ENCODE measurements at regions not wholly inside any gene's neighbourhood (a gene's known extent, or its start where the extent isn't known, plus 50 kb on each side); places are given as distances from the start of the nearest gene placed in this dataset.
A peak's percentile ranks its signal among the peaks of the same experiment; 100 is the strongest.
"Not testable (repeated sequence)": the region's sequence is repeated elsewhere in the genome, so short reads cannot be mapped to it uniquely, and the experiment has no call there.

GRCh38 chr16:82280867-82281266, 110.8 kb upstream of the MPHOSPH6 start:
- intact Hi-C loops (cut with DNase I, micrococcal nuclease): no loop called here
- DNase-seq (no peak), ATAC-seq (no peak)

- DNase-seq; intact Hi-C loops (cut with DNase I, micrococcal nuclease); ATAC-seq: not testable (repeated sequence)
Observed at GRCh38 chr16:82275349-82275748, 105.3 kb upstream of the MPHOSPH6 start.

- DNase-seq: no peak
- ATAC-seq: no peak
- intact Hi-C loops (cut with DNase I, micrococcal nuclease): no loop called here
Observed at GRCh38 chr16:82271636-82272035, 101.6 kb upstream of the MPHOSPH6 start.

DNA sequence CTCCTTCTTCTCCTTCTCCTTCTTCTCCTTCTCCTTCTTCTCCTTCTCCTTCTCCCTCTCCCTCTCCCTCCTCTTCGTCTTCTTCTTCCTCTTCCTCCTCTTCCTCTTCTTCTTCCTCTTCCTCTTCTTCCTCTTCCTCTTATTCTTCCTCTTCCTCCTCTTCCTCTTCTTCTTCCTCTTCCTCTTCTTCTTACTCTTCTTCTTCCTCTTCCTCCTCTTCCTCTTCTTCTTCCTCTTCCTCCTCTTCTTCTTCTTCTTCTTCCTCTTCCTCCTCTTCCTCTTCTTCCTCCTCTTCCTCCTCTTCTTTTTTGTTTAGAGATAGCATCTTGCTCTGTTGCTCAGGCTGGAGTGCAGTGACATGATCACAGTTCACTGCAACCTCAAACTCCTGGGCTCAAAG, 97.7 kb upstream of the MPHOSPH6 start:
- not testable (repeated sequence) for DNase-seq, ATAC-seq
- intact Hi-C loops (cut with DNase I, micrococcal nuclease): loop anchor here in 1 of 2 donors (10.0 kb wide), 1 partner anchor 187 kb away; no protein-coding TSS in a partner anchor

- DNase-seq: no peak
- ATAC-seq: no peak
- intact Hi-C loops (cut with DNase I, micrococcal nuclease): loop anchor here in 1 of 2 donors (10.0 kb wide), 1 partner anchor 189 kb away; no protein-coding TSS in a partner anchor
Observed at GRCh38 chr16:82265809-82266208, 95.8 kb upstream of the MPHOSPH6 start.

DNA sequence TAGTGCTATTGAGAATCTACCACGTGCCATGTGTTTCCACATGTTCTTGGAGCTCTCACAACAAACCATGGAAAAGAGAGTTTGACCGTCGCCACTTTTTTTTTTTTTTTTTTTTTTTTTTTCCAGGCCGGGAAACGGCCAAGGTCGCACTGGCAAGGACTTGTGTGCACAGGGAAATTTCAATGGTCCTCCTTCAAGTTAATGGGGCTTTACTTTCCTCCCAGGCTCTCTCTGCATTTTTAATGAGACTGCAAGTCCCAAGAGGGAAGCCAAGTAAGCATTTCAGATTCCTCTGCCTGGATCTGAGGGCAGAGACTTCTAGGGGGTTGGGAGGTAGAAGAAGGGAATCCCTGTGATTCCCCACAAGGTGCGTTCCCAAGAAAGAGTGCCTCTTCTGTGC, 94.7 kb upstream of the MPHOSPH6 start:
- intact Hi-C loops (cut with DNase I, micrococcal nuclease): loop anchor here in 1 of 2 donors (10.0 kb wide), 1 partner anchor 190 kb away; no protein-coding TSS in a partner anchor
- ATAC-seq (no peak), DNase-seq (no peak)

DNA sequence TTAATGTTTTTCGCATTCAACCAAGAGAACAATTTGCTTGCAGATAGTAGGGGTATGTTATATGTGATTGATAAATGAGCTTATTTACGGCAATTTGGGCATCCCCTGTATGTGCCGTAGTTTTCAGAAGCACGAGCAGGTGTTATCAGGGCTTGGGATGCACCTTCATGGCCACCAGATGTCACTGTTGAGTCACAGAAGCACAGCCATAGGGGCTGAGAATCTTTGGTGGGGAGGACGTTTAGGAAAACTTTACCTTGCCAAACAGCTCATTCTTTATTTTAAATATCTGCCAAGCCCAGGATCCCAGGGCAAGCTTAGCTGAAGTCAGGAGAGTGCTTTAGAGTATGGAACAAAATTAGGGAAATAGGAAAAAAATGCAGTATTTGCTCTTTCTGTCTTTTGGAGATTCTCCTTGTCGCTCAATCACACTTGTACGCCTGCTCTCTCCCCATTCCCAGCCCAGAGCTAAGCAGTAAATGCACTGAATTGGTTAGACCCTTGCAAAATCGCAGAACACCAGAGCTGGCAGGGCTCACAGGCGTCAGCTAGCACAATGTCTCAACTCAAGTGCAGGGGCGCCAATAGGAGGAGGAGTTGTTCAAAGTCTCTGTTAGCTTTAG, 93.6 kb upstream of the MPHOSPH6 start:
- peak; percentile 28 to 58 for DNase-seq
- ATAC-seq: peak; percentile 76
- intact Hi-C loops (cut with DNase I, micrococcal nuclease): loop anchor here in 1 of 2 donors (10.0 kb wide), 1 partner anchor 191 kb away; no protein-coding TSS in a partner anchor

DNA sequence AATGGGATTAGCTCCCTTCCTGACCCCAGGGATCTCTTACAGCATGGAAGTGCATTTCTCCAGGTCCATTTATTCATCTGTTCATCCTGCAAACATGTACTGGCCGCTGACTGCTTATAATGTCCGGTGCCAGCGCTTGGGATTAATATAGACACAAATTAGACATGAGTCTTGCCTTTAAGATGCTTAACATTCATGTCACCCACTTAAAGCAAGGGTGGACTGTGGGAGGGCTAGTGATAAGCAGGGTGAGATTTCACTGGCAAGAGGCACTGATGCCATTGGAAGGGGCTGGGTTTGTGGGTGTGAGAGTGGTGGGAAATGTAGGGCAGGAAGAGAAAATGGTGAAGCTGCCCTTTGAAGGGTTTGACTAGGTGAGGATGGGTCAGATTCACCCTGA, 92.2 kb upstream of the MPHOSPH6 start:
- no peak for ATAC-seq
- intact Hi-C loops (cut with DNase I, micrococcal nuclease): loop anchor here in 1 of 2 donors (10.0 kb wide), 1 partner anchor 193 kb away; no protein-coding TSS in a partner anchor
- DNase-seq: no peak

- intact Hi-C loops (cut with DNase I, micrococcal nuclease): loop anchor here in 1 of 2 donors (10.0 kb wide), 1 partner anchor 194 kb away; no protein-coding TSS in a partner anchor
- ATAC-seq (no peak), DNase-seq (no peak)
Observed at GRCh38 chr16:82260212-82260795, 90.3 kb upstream of the MPHOSPH6 start.

GRCh38 chr16:82259731-82260130, 89.7 kb upstream of the MPHOSPH6 start:
- DNase-seq (no peak), ATAC-seq (no peak)
- intact Hi-C loops (cut with DNase I, micrococcal nuclease): loop anchor here in 1 of 2 donors (10.0 kb wide), 1 partner anchor 195 kb away; no protein-coding TSS in a partner anchor

DNA sequence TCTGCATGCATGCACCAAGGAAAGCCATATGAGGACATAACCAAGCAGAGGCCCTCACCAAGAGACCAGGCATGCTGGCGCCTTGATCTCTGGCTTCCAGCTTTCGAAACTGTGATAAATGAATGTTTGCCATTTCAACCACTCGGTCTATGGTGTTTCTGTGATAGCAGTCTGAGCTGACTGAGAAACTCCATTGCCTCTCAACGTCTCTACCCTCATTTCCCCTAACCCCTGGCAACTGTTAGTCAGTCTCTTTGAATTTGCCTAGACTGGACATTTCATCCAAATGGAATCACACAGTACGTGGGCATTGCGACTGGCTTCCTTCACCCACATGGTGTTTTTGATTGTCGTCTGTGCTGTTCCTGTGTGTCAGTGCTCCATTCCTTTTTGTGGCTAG, 88.0 kb upstream of the MPHOSPH6 start:
- intact Hi-C loops (cut with DNase I, micrococcal nuclease): no loop called here
- ATAC-seq (no peak), DNase-seq (no peak)

- intact Hi-C loops (cut with DNase I, micrococcal nuclease): no loop called here
- ATAC-seq (no peak), DNase-seq (no peak)
Observed at GRCh38 chr16:82252582-82252981, 82.6 kb upstream of the MPHOSPH6 start.

DNA sequence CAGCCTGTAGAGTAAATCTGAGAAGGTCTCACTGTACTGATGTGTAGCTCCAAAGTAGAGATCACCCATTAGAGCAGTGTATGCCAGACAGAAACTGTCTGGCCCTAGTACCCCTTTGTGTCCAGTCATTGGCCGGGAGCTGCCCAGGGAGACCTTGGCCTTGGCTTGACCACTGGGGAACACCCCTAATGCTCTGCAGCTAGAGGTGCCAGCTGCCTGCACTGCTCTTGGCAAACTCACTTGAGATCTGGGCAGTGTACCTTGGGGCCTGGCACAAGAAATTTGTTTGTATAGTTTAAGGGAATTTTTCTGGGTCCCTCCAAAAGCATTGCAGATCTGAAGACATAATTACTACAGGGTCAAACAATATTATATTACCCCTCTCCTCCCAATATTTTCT, 78.7 kb upstream of the MPHOSPH6 start:
- intact Hi-C loops (cut with DNase I, micrococcal nuclease): no loop called here
- no peak for ATAC-seq
- DNase-seq: no peak

- ATAC-seq (no peak), DNase-seq (no peak)
- intact Hi-C loops (cut with DNase I, micrococcal nuclease): no loop called here
Observed at GRCh38 chr16:82248012-82248656, 78.1 kb upstream of the MPHOSPH6 start.

DNA sequence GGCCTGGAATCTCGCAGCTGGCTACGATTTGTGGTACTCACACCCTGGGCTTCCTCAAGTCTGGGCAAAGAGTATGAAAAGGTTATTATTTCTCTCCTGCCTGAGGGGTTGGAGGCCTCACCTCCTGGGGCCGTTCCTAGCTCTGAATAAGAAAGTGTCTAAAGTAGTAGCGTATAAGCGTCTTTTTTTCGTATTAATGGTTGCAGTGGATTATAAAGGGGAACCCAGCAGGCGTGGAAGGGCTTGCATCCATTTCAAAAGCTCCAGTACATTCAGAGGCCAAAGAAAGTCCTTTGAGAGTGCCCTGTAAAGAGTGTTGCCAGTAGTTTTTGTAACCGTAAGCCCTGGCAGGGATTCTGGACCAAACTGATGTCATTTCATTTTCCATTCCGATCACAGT, 72.2 kb upstream of the MPHOSPH6 start:
- intact Hi-C loops (cut with DNase I, micrococcal nuclease): no loop called here
- no peak for DNase-seq
- no peak for ATAC-seq

DNA sequence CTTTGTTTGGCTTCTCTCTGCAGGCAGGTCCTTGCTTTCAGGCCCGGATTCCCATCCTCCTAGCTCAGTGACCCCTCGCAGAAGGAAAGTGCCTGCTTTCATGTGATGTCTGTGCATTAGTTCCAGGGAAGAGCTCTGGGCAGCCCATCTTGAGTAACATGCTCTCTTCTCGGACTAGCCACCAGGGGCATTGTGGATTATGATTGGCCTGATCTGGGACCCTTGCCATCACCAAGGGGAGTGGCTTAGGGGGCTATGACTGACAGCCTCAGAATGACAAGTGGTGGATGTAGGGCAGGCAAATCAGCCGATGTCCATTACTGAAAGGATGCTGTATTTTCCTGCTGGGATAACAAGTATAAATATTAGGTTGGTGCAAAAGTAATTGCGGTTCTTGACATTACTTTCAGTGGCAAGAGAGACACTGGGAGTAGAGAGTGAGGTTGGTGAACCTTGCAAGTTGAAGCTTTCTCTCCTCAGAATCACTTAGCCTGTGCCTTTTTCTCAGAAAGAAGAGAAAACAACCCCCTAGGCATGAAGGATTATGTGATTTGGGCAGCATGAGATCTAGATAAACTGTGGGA, 71.5 kb upstream of the MPHOSPH6 start:
- no peak for ATAC-seq
- intact Hi-C loops (cut with DNase I, micrococcal nuclease): no loop called here
- DNase-seq: no peak

- intact Hi-C loops (cut with DNase I, micrococcal nuclease): no loop called here
- no peak for ATAC-seq
- DNase-seq: no peak
Observed at GRCh38 chr16:82240111-82240510, 70.1 kb upstream of the MPHOSPH6 start.

DNA sequence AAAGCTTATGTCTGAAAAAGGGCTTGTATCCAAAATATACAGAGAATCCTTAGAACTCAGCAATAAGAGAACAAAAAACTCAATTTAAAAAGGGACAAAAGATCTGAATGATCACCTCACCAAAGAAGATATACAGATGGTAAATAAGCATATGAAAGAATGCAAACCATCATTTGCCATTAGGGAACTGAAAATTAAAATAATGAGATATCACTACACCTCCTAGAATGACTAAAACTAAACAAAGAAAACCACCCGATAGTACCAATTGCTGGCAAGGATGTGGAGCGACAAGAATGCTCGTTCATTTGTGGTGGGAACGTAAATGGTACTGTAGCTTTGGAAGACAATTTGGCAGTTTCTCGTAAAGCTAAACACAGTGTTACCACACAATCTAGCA, 66.9 kb upstream of the MPHOSPH6 start:
- DNase-seq (no peak), ATAC-seq (no peak)
- intact Hi-C loops (cut with DNase I, micrococcal nuclease): no loop called here

GRCh38 chr16:82236415-82236814, 66.4 kb upstream of the MPHOSPH6 start:
- ATAC-seq (no peak), DNase-seq (no peak)
- intact Hi-C loops (cut with DNase I, micrococcal nuclease): no loop called here

- intact Hi-C loops (cut with DNase I, micrococcal nuclease): loop anchor here in 1 of 2 donors (5.0 kb wide), 1 partner anchor 201 kb away; no protein-coding TSS in a partner anchor
- DNase-seq (no peak), ATAC-seq (no peak)
Observed at GRCh38 chr16:82232806-82233205, 62.8 kb upstream of the MPHOSPH6 start.
